Hepatocyte (in vitro differentiated cells): ENCODE measurements at regions not wholly inside any gene's neighbourhood (a gene's known extent, or its start where the extent isn't known, plus 50 kb on each side); places are given as distances from the start of the nearest gene placed in this dataset.

ENCODE experiments used
- DNase-seq: peaks from one replicate; pipeline ENCODE4 v3.0.0-alpha.2; 2016; ENCODE audit warnings: low spot score
- H2AFZ ChIP-seq: fragments of 200-600 bp; sonication (generic); 2 replicates; pipeline ENCODE4 v1.6.0; 2016; ENCODE audit warnings: antibody characterized with exemption, mild to moderate bottlenecking
- H3K27ac ChIP-seq: fragments of 200-600 bp; sonication (generic); 2 replicates; pipeline ENCODE4 v1.5.1; 2016; ENCODE audit warnings: mild to moderate bottlenecking
- H3K27me3 ChIP-seq: fragments of 200-600 bp; sonication (generic); 2 replicates; pipeline ENCODE4 v1.6.1; 2016
- H3K36me3 ChIP-seq: fragments of 200-600 bp; sonication (generic); replicated peaks from 2 replicates; pipeline ENCODE4 v1.5.1; 2016; ENCODE audit warnings: low read depth; ENCODE audit not compliant: insufficient read depth
- H3K4me1 ChIP-seq: fragments of 200-600 bp; sonication (generic); 2 replicates; pipeline ENCODE4 v1.5.1; 2016; ENCODE audit warnings: mild to moderate bottlenecking, moderate library complexity; ENCODE audit not compliant: insufficient read depth
- H3K4me2 ChIP-seq: fragments of 200-600 bp; sonication (generic); 2 replicates; pipeline ENCODE4 v1.6.0; 2016
- H3K4me3 ChIP-seq: fragments of 200-600 bp; sonication (generic); 2 replicates; pipeline ENCODE4 v1.5.1; 2016; ENCODE audit warnings: mild to moderate bottlenecking
- H3K79me2 ChIP-seq: fragments of 200-600 bp; sonication (generic); 2 replicates; pipeline ENCODE4 v1.6.0; 2017; ENCODE audit warnings: mild to moderate bottlenecking
- H3K9me2 ChIP-seq: fragments of 200-600 bp; sonication (generic); replicated peaks from 2 replicates; pipeline ENCODE4 v1.6.0; 2017; ENCODE audit warnings: mild to moderate bottlenecking; ENCODE audit not compliant: insufficient read depth
- H3K9me3 ChIP-seq: fragments of 200-600 bp; sonication (generic); 2 replicates; pipeline ENCODE4 v1.5.1; 2016; ENCODE audit warnings: low read depth, mild to moderate bottlenecking
- H4K20me1 ChIP-seq: fragments of 200-600 bp; sonication (generic); 2 replicates; pipeline ENCODE4 v1.6.0; 2016; ENCODE audit warnings: mild to moderate bottlenecking; ENCODE audit not compliant: insufficient read depth, poor library complexity, severe bottlenecking
- EZH2 ChIP-seq: fragments of 200-600 bp; sonication (generic); IDR thresholded peaks from 2 replicates; pipeline ENCODE4 v1.6.1; 2016; ENCODE audit warnings: antibody characterized with exemption, mild to moderate bottlenecking, borderline replicate concordance
- EZH2phosphoT487 ChIP-seq: fragments of 200-600 bp; sonication (generic); IDR thresholded peaks from one replicate; pipeline ENCODE4 v1.6.1; 2018; ENCODE audit warnings: antibody characterized with exemption, mild to moderate bottlenecking, low read depth, moderate library complexity; ENCODE audit not compliant: unreplicated experiment, severe bottlenecking
- WGBS: methylation state at CpG from one replicate; pipeline ENCODE4 v1.1.6; 2016; ENCODE audit warnings: low lambda C conversion rate; ENCODE audit errors: missing lambda C conversion rate; 5-methylcytosine and 5-hydroxymethylcytosine counted together
- TF ChIP-seq, protein P1 (sequence below): fragments of 200-600 bp; sonication (generic); IDR thresholded peaks from 2 replicates; pipeline ENCODE4 v1.5.1; 2016; ENCODE audit warnings: antibody characterized with exemption, mild to moderate bottlenecking; ENCODE audit not compliant: poor library complexity

DNA sequence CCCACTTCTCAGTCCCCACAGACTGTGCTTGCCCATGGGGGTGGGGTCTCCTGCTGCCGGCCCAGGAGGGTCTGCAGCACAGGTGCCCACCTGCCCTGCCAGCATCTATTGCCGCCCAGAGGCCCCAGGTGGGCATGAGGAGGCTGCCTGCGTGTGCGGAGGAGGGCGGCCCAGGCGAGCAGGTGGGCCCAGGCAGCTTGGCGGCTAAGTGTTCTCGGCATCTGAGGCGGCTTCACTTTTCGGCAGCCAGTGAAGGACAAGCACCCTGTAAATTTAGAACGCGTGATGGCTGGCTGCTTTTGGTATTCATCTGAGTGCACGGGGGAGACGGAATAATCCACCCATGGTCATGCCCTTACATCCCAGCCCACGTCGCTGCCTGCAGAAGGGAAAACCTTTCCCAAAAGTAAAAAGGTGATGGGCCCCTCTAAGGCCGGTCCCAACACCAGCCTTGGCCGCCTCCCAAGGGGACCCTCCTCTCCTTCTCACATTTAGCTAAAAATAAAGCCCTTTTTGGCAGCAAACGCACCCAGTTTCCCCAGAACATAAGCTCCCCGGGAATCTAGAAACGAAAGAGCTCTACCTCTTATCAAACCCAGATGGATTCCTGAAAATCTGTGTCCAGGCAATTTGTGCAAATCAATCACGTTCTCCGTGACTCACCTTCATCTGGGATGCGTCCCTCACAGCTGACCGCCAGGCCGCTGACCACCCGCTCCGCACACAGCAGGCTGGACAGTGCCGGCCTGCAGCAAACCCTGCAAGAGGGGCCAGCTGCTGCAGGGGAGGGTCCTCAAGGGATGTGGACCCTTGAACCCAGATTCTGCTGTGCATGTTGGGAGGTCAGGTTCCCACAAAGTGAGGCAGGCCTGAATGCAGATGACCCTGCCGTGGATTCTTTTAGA, 79.4 kb downstream of the RBFOX3 start:
- no peaks in the 10 kb centered on the region for H3K9me3 ChIP-seq
- TF ChIP-seq EZH2phosphoT487 = no peak
- TF ChIP-seq, protein P1, sequence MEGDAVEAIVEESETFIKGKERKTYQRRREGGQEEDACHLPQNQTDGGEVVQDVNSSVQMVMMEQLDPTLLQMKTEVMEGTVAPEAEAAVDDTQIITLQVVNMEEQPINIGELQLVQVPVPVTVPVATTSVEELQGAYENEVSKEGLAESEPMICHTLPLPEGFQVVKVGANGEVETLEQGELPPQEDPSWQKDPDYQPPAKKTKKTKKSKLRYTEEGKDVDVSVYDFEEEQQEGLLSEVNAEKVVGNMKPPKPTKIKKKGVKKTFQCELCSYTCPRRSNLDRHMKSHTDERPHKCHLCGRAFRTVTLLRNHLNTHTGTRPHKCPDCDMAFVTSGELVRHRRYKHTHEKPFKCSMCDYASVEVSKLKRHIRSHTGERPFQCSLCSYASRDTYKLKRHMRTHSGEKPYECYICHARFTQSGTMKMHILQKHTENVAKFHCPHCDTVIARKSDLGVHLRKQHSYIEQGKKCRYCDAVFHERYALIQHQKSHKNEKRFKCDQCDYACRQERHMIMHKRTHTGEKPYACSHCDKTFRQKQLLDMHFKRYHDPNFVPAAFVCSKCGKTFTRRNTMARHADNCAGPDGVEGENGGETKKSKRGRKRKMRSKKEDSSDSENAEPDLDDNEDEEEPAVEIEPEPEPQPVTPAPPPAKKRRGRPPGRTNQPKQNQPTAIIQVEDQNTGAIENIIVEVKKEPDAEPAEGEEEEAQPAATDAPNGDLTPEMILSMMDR = no peak
- TF ChIP-seq EZH2 = no peak
- H3K36me3 ChIP-seq = no peaks in the 10 kb centered on the region
- no peak overlapping the region for H3K4me2 ChIP-seq
- no peaks in the 10 kb centered on the region for H3K79me2 ChIP-seq
- no peak overlapping the region for H2AFZ ChIP-seq
- H3K4me1 ChIP-seq = no peaks in the 10 kb centered on the region
- 85% methylated on average over 30 of the region's 30 CpGs for WGBS
- H3K27me3 ChIP-seq = no peaks in the 10 kb centered on the region
- no peak overlapping the region for H3K4me3 ChIP-seq
- no peak for DNase-seq
- no peaks in the 10 kb centered on the region for H4K20me1 ChIP-seq
- no peak overlapping the region for H3K27ac ChIP-seq
- H3K9me2 ChIP-seq = no peaks in the 10 kb centered on the region

DNA sequence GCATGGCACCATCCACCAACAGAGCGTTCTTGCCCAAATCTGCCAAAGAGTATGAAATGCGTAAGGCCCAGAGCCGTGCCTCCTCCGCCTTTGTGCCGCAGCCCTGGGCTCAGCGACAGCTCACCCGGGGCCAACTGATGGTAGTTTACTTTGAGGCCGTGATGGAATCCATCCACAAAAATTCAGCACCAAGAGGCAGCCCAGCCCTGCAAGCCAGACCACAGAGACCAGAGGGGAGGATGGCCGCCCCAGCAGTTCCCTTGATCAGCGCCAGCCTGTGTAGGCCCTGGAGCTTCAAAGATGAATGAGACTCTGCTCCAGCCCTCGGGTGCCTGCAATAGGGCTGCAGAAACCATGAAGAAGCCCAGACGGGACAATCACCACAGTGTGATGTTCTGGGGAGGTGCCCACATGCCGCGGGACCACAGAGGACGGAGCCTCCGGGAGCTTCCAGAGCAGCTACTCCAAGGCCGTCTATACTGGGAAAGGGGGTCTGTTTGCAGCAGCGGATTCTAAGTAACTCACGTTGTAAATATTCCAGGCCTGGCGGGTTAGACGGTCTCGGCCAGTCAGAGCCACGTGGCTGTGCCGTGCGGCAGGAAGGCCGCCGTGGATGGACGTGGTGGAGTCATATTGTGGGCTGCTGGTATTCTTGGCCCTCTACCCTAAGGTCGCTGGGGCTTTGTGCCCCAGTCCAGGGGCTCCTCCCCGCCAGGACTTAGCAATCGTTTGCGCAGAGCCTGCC, 80.3 kb downstream of the RBFOX3 start:
- H3K4me3 ChIP-seq = no peak overlapping the region
- no peak for DNase-seq
- H3K4me1 ChIP-seq = no peaks in the 10 kb centered on the region
- H2AFZ ChIP-seq = no peak overlapping the region
- H3K9me2 ChIP-seq = no peaks in the 10 kb centered on the region
- TF ChIP-seq EZH2phosphoT487 (no peak), EZH2 (no peak)
- TF ChIP-seq, protein P1 = no peak
- no peaks in the 10 kb centered on the region for H4K20me1 ChIP-seq
- WGBS = 92% methylated on average over 30 of the region's 32 CpGs
- H3K36me3 ChIP-seq = no peaks in the 10 kb centered on the region
- H3K27ac ChIP-seq = no peak overlapping the region
- H3K79me2 ChIP-seq = no peaks in the 10 kb centered on the region
- H3K9me3 ChIP-seq = no peaks in the 10 kb centered on the region
- H3K27me3 ChIP-seq = no peaks in the 10 kb centered on the region
- no peak overlapping the region for H3K4me2 ChIP-seq

DNA sequence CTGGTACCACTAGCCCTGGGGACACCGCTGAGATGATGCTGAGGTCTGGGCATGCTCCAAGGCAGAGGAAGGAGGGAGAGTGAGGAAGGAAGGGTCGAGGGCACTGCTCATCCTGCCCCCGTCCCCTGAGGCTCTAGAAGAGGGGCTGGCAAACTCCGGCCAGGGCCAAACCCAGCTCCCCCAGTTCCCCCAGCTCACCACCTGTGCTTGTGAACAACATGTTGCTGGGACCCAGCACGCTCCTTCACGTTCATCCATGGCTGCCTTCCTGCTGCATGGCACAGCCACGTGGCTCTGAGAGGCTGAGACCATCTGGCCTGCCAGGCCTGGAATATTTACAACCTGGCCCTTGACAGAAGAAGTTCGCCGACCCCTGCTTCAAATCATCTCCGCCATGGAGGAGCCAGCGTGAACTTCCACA, 81.2 kb downstream of the RBFOX3 start:
- H3K9me3 ChIP-seq = no peaks in the 10 kb centered on the region
- no peak for DNase-seq
- no peak for TF ChIP-seq EZH2phosphoT487
- no peak for TF ChIP-seq EZH2
- TF ChIP-seq, protein P1 = no peak
- H3K79me2 ChIP-seq = no peaks in the 10 kb centered on the region
- no peaks in the 10 kb centered on the region for H3K36me3 ChIP-seq
- no peaks in the 10 kb centered on the region for H4K20me1 ChIP-seq
- no peak overlapping the region for H3K27ac ChIP-seq
- no peak overlapping the region for H3K4me2 ChIP-seq
- 87% methylated on average over 9 of the region's 11 CpGs for WGBS
- no peaks in the 10 kb centered on the region for H3K9me2 ChIP-seq
- no peak overlapping the region for H3K4me3 ChIP-seq
- H2AFZ ChIP-seq = no peak overlapping the region
- peaks cover 3% of the 10 kb centered on the region for H3K27me3 ChIP-seq
- no peaks in the 10 kb centered on the region for H3K4me1 ChIP-seq
